ENCODE measurements at regions not wholly inside any gene's neighbourhood (a gene's known extent, or its start where the extent isn't known, plus 50 kb on each side); places are given as distances from the start of the nearest gene placed in this dataset.

- Histone ChIP-seq H3K4me1 (replicated peaks; ENCODE audit: insufficient read depth) (no peaks in the 10 kb centered on the region), H3K79me2 (ENCODE audit: low read depth) (no peaks in the 10 kb centered on the region), H4K20me1 (ENCODE audit: insufficient read depth) (no peaks in the 10 kb centered on the region; the same call in 1 of the 2 replicates), H3K36me3 (ENCODE audit: low read depth) (no peaks in the 10 kb centered on the region), H3K4me2 (no peak overlapping the region), H3F3A (ENCODE audit: insufficient read depth, low read depth) (no peaks in the 10 kb centered on the region), H2AFZ (no peak overlapping the region), H3K9me3 (ENCODE audit: insufficient read depth, low read depth) (no peaks in the 10 kb centered on the region), H3K9me2 (ENCODE audit: insufficient read depth) (no peaks in the 10 kb centered on the region), H3K27ac (no peak overlapping the region), H3K4me3 (no peak overlapping the region), H3K27me3 (ENCODE audit: insufficient read depth, low read depth) (peaks cover 90% of the 10 kb centered on the region)
- ChIA-PET CTCF (no interaction called here), POLR2A (ENCODE audit: unreplicated experiment) (no interaction called here)
- BruUV-seq (replicated peaks): no TSS peak
- DNase-seq: no peak
- TF ChIP-seq CTCF (conservative IDR thresholded peaks at IDR 0.05) (no peak), EZH2 (IDR thresholded peaks at IDR 0.05; ENCODE audit: low read depth) (no peak)
- intact Hi-C loops (cut with micrococcal nuclease; ENCODE audit: unreplicated experiment): no loop called here
These were observed 64.6 kb upstream of the TEX51 start for GRCh38 chr2:126834006-126834659.

- POLR2A ChIA-PET (ENCODE audit: unreplicated experiment): no interaction called here
- DNase-seq: no peak
- Histone ChIP-seq H3K9me2 (ENCODE audit: insufficient read depth) (no peaks in the 10 kb centered on the region), H3K4me1 (replicated peaks; ENCODE audit: insufficient read depth) (no peaks in the 10 kb centered on the region), H3F3A (ENCODE audit: insufficient read depth, low read depth) (no peaks in the 10 kb centered on the region), H3K4me2 (no peak overlapping the region), H3K36me3 (ENCODE audit: low read depth) (no peaks in the 10 kb centered on the region), H2AFZ (no peak overlapping the region), H3K9me3 (ENCODE audit: insufficient read depth, low read depth) (no peaks in the 10 kb centered on the region), H3K27me3 (ENCODE audit: insufficient read depth, low read depth) (peaks cover 90% of the 10 kb centered on the region), H4K20me1 (ENCODE audit: insufficient read depth) (no peaks in the 10 kb centered on the region), H3K79me2 (ENCODE audit: low read depth) (no peaks in the 10 kb centered on the region), H3K27ac (no peak overlapping the region), H3K4me3 (no peak overlapping the region)
- CTCF ChIA-PET: no interaction called here
- TF ChIP-seq EZH2 (IDR thresholded peaks at IDR 0.05; ENCODE audit: low read depth): no peak
- no TSS peak for BruUV-seq (replicated peaks)
- intact Hi-C loops (cut with micrococcal nuclease; ENCODE audit: unreplicated experiment): no loop called here
These were observed 63.4 kb upstream of the TEX51 start for GRCh38 chr2:126835261-126835660.

- TF ChIP-seq EZH2 (IDR thresholded peaks at IDR 0.05; ENCODE audit: low read depth) (no peak), CTCF (conservative IDR thresholded peaks at IDR 0.05) (no peak)
- no TSS peak for BruUV-seq (replicated peaks)
- Histone ChIP-seq H3K79me2 (ENCODE audit: low read depth) (no peaks in the 10 kb centered on the region), H3K27me3 (ENCODE audit: insufficient read depth, low read depth) (peaks cover 90% of the 10 kb centered on the region), H3K4me1 (replicated peaks; ENCODE audit: insufficient read depth) (no peaks in the 10 kb centered on the region), H3K4me3 (no peak overlapping the region), H3K4me2 (no peak overlapping the region), H3F3A (ENCODE audit: insufficient read depth, low read depth) (no peaks in the 10 kb centered on the region), H3K36me3 (ENCODE audit: low read depth) (no peaks in the 10 kb centered on the region), H3K9me2 (ENCODE audit: insufficient read depth) (no peaks in the 10 kb centered on the region), H4K20me1 (ENCODE audit: insufficient read depth) (no peaks in the 10 kb centered on the region), H2AFZ (no peak overlapping the region), H3K9me3 (ENCODE audit: insufficient read depth, low read depth) (no peaks in the 10 kb centered on the region), H3K27ac (no peak overlapping the region)
- intact Hi-C loops (cut with micrococcal nuclease; ENCODE audit: unreplicated experiment): no loop called here
- POLR2A ChIA-PET (ENCODE audit: unreplicated experiment): no interaction called here
- no peak for DNase-seq
- CTCF ChIA-PET: no interaction called here
These were observed 62.9 kb upstream of the TEX51 start for GRCh38 chr2:126835831-126836230.

All from PC-9 (cell line).